ENCODE measurements at regions not wholly inside any gene's neighbourhood (a gene's known extent, or its start where the extent isn't known, plus 50 kb on each side); places are given as distances from the start of the nearest gene placed in this dataset.
A peak's percentile ranks its signal among the peaks of the same experiment; 100 is the strongest.
"Not testable (repeated sequence)": the region's sequence is repeated elsewhere in the genome, so short reads cannot be mapped to it uniquely, and the experiment has no call there.

DNA sequence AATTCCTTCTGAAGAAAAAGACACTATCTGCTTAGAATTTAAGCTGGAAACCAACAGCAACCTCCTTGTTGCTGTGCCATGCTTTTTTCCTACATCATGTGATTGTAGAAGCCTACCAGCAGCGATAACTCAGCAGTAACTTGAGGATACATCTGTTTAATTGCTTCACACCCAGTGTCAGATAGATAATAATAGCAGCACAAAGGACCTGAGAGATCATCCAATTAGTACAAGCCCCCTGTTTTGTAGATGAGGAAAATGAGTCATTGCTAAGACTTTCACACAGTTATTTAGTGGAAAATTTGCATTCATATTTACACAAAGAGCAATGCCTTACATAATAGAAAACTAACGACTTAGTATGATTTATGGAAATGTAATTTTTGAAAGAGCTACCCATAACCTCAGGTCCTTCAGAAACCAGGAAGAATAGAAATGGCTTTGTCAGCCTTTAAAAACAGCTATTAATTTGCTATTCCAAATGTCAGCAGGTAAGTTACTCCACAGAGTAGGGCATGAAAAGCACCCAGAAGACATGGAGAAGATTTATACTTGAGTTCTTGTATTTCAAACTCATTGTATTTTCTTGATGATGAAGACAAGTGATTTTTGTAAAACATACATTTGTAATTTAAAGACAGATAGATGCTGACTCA, 93.7 kb upstream of the SGCG start:
- DNase-seq (ENCODE audit: low spot score), result no peak

DNA sequence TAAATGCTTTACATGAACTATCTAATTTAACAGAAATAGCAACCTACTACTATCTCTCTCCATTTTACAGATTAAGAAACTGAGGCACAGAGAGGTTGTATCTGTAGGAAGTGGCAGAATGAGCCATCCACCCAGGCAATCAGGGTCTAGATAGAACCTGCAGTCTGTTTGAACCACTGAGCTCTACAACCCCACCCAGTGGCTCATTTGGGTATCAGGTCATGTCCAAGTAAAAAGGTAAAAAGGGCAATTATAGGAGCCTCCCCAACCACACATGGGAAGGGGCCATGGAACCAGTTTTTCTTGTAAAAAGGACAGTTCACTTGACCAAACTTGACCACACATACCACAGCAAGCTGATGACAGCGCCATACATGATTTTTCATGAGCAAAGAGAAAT, 92.9 kb upstream of the SGCG start:
- DNase-seq (ENCODE audit: low spot score), result peak; percentile 2

- DNase-seq (ENCODE audit: low spot score), result no peak
Observed at GRCh38 chr13:23098161-23098907, 82.4 kb upstream of the SGCG start.

- DNase-seq (ENCODE audit: low spot score), result no peak
Observed at GRCh38 chr13:23105051-23105450, 75.7 kb upstream of the SGCG start.

GRCh38 chr13:23107665-23108064, 73.1 kb upstream of the SGCG start:
- DNase-seq (ENCODE audit: low spot score), result no peak

GRCh38 chr13:23119131-23119530, 61.6 kb upstream of the SGCG start:
- DNase-seq (ENCODE audit: low spot score), result no peak

DNA sequence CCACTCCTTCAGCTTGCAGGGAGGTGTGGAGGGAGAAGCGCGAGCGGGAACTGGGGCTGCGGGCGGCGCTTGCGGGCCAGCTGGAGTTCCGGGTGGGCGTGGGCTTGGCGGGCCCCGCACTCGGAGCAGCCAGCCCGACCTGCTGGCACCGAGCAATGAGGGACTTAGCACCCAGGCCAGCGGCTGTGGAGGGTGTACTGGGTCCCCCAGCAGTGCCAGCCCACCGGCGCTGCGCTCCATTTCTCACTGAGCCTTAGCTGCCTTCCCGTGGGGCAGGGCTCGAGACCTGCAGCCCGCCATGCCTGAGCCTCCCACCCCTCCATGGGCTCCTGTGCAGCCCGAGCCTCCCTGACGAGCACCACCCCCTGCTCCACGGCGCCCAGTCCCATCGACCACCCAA, 53.2 kb upstream of the SGCG start:
- DNase-seq (ENCODE audit: low spot score), result not testable (repeated sequence)

DNA sequence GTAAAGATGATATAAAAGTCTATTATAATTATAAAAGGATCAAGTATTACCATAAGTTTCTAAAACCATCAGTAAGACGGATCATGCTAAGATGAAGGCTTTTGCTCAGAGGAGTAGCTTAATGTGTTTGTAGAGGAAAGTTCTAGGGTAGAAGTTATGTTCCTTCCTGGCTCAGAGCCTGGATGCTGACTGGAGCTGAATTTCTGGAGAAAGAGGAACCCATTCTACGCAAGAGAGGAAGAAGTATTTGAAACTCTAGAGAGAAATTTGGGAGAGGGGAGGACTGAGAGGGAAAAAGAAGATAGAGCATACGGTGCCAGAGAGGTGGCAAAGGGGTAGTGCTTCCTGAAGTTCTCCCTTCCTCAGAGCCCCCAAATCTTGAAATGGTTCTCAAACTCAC, 51.4 kb upstream of the SGCG start:
- DNase-seq (ENCODE audit: low spot score), result no peak

Data from cerebellar cortex (tissue), 1 donor.